HK-2 (cell line): ENCODE measurements at regions not wholly inside any gene's neighbourhood (a gene's known extent, or its start where the extent isn't known, plus 50 kb on each side); places are given as distances from the start of the nearest gene placed in this dataset.
"Not testable (repeated sequence)": the region's sequence is repeated elsewhere in the genome, so short reads cannot be mapped to it uniquely, and the experiment has no call there.

Experiments used
- DNase-seq: peaks from one replicate; pipeline ENCODE4 v3.0.0-alpha.2; 2018; ENCODE audit not compliant: unreplicated experiment

DNA sequence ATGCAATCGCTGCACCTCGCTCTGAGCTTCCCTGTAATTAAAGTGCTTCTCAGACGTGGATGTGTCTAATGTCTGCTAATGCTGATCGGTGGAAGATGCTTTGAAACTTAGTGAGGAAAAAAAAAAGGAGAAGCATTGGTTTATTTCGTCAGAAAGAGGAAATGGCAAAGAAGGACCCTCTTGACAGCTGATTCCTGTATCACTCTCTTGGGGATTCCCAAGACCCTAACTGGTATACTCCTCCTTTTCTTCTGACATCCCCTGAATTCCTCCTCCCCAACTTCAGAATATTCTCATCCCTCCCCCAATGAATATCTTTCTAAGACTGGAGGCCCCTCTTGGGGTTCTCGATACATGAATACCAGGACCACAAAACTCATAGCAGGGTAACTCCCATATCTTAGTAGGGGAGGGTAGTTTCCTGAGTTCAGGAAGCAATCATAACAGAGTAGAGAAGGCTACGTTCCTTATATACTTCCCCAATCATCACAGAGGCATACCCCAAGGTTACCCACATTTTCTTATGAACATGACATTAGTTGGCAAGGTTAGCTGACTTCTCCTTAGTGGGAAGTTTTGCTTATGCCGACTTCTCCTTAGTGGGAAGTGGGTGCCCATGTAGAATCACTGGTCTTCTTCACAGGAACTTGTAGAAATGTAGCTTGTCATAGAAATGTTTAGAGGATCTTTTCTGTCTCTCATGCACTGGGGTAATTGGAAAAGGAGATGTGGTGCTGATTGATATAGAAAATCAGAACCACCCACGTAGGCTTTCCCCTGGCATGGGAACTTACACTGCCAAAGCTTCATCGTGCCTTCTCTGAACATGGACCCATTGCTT is 63.8 kb upstream of the ATXN1 start:
- DNase-seq, result no peak

DNA sequence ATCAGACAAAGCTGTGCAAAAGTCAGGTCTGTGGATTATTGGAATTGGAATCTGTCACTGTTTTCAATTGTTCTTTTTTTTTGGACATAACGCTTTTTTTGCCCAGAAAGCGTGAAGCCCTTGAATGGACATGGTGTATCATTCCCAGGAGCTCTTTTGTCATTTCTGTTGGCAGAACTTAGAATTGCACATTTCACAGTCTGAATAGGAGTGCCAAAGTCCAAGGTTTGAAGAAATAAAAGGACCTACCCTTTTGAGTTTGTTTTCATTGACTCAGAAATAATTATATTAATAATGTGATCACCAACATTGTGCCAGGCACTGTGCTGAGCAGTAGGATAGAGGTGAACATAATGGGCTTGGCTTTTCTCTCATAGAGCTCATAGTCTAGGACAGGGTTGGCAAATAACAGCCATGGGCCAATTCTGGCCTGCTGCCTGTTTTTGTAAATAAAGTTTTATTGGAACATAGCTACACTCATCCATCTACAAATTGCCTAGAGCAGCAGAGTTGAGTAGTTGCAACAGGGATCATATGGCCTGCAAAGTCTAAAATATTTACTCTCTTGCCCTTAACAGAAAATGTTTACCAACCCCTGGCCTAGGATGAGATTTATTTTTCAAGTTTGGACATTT is 62.6 kb upstream of the ATXN1 start:
- no peak for DNase-seq

DNA sequence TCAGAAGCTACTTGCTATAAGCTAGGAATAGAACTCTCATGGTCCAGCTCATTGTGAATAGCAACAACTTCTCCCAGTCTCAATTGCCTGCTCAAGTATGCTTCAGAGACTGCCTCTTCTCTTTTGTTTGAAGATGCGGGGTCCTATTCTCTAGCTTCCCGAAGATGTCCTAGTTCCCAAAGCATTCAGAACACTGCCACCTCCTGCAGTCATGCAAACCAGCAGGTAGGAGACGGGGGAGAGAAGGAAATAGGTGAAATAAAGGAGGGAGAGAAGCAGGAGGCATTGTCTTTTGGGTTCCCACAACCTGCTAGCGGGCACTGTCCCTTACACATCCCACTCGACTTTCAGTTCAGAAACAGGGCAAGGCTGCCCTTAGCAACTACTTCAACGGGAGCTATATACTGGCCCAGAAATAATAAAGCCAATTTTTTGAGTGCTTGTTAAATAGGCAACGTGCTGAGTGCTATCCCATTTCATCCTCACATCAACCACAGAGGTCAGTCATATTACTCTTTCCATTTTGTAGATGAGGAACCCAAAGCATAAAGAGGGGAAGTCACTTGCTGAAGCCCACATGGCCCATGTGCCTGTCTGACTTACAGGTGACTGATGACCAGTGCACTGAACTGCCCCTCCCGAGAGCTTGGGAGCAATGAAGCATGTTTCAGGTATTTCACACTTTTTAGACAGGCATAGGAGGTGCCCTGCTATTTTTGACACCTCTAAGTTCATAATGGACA is 61.9 kb upstream of the ATXN1 start:
- DNase-seq, result no peak

DNA sequence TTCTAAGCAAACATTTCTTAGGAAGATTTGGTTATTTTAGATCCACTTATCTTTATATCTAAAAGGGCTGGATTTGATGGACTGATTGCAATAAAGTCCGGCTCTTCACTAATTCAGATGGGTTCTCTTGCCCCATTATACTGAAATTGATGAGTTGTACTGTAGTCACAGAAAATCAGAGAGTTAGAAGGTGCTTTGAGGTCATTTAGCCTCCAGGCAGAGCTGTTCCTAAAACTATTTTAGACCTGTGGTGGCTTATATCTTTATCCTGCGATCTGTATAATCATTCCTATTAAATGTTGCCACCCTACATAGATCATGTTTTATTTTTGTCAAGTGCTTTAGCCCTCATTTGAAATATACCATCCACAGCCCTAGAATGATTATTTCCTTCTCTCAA is 61.3 kb upstream of the ATXN1 start:
- no peak for DNase-seq

DNA sequence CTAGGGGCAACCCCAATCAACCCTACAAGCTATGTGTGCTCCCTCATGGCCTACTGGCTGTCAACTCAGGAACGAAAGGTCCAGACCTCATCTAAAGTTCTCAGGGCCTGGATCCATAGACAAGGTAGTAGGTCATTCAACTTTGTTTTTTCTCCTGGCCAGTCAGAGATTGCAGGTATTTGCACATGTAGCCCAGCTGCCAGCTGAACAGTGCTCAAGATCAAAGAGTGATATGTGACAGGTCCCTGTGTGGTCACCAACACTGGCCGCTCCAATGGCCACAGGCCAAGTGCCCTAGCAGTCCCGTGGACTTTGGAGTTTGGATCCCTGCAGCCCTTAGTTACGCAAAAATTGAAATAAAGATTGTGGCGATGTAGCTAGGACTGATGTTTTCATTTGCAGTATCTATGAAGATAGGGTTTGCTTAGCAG is 60.6 kb upstream of the ATXN1 start:
- no peak for DNase-seq

DNA sequence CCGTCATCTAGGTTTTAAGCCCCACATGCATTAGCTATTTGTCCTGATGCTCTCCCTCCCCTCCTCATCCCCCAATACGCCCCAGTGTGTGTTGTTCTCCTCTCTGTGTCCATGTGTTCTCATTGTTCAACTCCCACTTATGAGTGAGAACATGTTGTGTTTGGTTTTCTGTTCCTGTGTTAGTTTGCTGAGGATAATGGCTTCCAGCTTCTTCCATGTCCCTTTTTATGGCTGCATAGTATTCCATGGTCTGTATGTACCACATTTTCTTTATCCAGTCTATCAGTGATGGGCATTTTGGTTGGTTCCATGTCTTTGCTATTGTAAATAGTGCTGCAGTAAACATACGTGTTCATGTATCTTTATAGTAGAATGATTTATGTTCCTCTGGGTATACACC is 59.0 kb upstream of the ATXN1 start:
- not testable (repeated sequence) for DNase-seq

DNA sequence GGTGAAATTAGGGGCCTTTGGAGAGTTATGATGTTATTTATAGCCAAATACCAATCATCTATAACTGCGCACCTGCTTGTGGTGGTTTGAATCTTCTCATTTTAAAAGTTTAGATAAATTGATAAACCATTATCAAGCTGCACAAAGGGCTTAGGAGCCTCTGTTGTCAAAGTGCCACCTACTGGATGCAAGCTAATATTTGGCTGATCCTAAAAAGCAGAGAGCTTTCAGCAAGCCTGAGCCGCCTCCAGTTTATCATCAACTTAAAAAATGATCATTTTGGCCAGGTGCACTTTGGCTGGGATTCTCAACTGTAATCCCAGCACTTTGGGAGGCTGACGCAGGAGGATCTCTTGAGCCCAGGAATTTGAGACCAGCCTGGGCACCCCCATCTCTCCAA is 58.5 kb upstream of the ATXN1 start:
- DNase-seq, result no peak

DNA sequence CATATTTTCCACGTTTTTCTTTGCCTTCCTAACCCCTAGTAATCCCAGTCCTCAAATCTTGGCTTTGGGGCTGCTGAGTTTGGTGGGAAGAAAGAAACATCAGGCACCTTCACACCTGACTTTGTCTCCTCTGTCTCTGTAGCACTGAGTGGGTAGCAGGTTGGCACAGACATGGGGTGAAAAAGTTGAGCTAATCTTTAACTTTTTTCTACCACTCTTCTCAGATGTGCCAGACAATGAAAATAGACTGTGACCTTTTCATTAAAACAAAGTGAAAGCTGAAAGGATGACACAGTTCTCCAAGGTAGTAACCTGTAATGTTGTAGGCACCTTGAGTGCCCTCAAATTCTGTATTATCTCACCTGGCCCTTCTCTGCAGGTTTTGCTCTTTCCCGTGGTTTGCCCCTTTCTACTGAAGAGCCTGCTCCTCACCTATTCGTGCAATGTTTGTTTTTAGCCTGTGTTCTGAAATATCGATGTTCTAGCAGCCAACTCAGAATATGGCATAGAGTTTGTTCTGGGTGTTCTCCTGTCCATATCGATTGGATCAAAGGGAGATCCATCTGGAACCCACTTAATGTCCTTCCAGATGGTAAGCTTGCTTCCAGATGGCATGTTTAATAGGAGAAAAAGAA is 57.8 kb upstream of the ATXN1 start:
- no peak for DNase-seq

DNA sequence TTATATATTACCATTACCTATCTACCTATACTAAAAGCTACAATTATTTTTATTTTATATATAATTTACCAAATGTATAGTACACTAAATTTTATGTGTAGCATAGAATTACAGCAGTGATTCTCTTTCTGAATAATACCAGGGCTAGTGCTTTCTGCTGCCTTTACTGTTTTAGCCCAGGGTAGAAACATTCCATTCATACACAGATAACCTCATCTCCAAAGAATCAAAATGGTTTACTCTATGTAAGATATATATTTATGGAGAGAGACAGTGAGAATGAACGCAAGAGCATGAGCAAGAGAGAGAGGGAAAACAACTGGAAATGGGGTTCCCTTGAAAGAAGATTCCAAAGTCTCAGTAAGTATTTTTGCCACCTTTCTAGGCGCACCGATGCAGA is 56.3 kb upstream of the ATXN1 start:
- no peak for DNase-seq

DNA sequence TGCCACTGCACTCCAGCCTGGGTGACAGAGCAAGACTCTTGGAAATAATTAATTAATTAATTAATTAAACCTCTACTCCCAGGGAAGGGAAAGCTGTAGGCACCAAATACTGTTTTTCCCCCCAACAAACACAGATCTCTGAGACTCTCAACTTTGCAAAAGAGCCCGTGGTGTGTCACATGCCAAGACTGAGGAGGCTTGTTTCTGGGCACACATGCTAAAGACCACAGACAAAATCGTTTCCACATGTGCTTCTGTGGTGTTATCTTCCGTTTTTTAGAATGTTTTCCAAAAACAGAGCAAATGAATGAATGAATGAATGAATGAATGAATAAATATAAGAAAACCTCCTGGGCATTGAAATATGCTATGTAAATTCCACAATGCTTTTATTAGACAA is 55.6 kb upstream of the ATXN1 start:
- DNase-seq, result no peak

DNA sequence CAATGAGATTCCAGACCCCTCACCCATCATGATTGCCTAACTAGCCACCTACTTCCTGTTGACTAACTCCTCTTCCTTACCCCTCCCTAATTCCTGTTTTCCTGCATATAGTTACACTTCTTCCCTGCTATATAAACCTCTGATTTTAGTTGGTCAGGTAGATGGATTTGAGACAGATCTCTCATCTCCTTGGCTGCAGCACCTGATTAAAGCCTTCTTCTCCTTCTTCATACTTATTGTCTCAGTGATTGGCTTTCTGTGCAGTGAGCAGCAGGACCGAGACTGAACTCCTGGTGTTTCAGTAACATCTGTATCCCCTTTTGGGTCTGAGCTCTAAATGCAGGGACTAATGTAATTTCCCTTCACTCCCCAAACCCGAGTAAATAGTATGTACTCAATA is 51.7 kb upstream of the ATXN1 start:
- no peak for DNase-seq

DNA sequence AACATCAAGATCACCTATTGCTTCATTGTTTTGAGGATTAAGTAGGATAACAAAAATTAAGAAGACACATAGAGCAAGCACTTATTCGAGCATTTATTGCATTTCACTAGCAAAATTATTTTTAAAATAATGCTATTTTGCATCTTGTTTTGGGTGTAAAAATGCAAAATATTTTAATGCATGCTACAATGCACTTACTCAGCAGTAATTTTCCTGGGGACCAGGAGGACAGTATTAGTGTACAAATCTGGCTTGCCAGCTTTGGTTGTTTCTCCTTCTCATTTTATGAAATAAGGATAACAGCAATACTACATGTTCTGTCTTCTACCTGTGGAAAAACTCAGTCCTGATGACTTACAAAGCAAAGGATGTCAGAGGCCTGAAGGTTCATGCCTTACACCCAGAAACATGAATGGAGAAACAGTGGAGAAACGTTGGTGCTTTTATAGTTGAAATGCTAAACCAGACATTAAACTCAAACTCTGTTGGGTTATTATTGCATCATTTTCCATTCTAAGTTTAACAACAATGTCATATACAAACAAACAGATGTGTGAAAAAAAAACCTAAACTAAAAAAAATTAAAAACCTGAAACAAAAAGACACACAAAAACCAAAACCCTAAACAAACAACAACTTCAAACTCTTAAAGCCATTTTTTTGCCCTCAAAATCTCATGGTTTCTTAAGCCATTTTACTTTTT is 50.2 kb upstream of the ATXN1 start:
- no peak for DNase-seq
